ENCODE measurements at regions not wholly inside any gene's neighbourhood (a gene's known extent, or its start where the extent isn't known, plus 50 kb on each side); places are given as distances from the start of the nearest gene placed in this dataset.
"Not testable (repeated sequence)": the region's sequence is repeated elsewhere in the genome, so short reads cannot be mapped to it uniquely, and the experiment has no call there.

DNA sequence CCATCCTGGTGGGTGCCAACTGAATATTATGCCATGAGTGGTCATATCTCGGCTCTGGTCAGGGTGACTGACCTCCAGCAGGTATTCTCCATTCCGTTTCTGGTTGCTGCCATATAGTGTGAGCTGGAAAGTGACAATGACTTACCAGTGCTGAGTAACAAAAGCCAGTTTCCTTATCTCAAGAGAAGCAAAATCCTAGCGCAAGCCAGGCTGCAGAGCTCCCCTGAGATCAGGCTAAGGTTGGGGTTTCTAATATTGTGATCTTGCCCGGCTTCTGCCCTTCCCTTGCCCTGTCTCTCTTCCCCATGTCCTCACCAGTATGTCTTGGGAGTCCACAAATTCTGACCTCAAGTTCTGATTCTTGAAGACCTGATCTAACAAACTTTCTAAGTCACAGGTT is 271.3 kb upstream of the SPTLC3 start:
- no peak overlapping the region for H3K4me3 ChIP-seq (ENCODE audit: low read length)
- no peak overlapping the region for H3K27ac ChIP-seq (ENCODE audit: low read length)
- H3K27me3 ChIP-seq (ENCODE audit: control insufficient read depth, insufficient read depth, low read length) = no peaks in the 10 kb centered on the region
- H3K4me1 ChIP-seq (ENCODE audit: control insufficient read depth, insufficient read depth, low read length) = no peaks in the 10 kb centered on the region
- H3K9me3 ChIP-seq (ENCODE audit: control insufficient read depth, low read depth, low read length) = no peaks in the 10 kb centered on the region
- no peaks in the 10 kb centered on the region for H3K36me3 ChIP-seq (ENCODE audit: control insufficient read depth, insufficient read depth, low read length)
- no CpG with 5 or more reads among the region's 4 CpGs for WGBS (ENCODE audit: insufficient coverage, low lambda C conversion rate)
- no peak for DNase-seq

DNA sequence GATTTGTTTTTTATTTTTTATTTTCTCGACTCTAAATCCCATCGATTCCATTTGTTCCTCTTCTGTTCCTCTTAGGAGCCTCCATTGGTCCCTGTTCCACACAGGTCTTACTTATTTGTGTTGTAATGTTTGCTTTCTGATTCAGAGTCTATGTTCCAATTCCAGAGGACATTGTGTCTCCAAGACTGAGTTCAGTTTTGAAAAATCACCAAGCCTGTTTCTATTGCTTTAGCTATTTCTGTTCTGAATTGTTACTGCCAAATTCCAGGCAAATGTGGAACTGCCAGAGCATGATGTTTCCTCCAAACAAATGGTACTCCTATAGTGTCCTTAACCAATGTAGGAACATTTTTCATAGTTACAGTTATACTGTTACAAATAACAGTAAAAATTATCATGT is 270.9 kb upstream of the SPTLC3 start:
- no peak for DNase-seq
- Histone ChIP-seq H3K27me3 (ENCODE audit: control insufficient read depth, insufficient read depth, low read length) (no peaks in the 10 kb centered on the region), H3K4me3 (ENCODE audit: low read length) (no peak overlapping the region), H3K27ac (ENCODE audit: low read length) (no peak overlapping the region), H3K9me3 (ENCODE audit: control insufficient read depth, low read depth, low read length) (no peaks in the 10 kb centered on the region), H3K36me3 (ENCODE audit: control insufficient read depth, insufficient read depth, low read length) (no peaks in the 10 kb centered on the region), H3K4me1 (ENCODE audit: control insufficient read depth, insufficient read depth, low read length) (no peaks in the 10 kb centered on the region)
- WGBS (ENCODE audit: insufficient coverage, low lambda C conversion rate) = 95% methylated on average over 2 of the region's 2 CpGs

GRCh38 chr20:12740647-12741046 is 268.1 kb upstream of the SPTLC3 start:
- no peak for DNase-seq
- 100% methylated on average over 1 of the region's 5 CpGs for WGBS (ENCODE audit: insufficient coverage, low lambda C conversion rate)
- Histone ChIP-seq H3K27me3 (ENCODE audit: control insufficient read depth, insufficient read depth, low read length) (no peaks in the 10 kb centered on the region), H3K4me1 (ENCODE audit: control insufficient read depth, insufficient read depth, low read length) (no peaks in the 10 kb centered on the region), H3K9me3 (ENCODE audit: control insufficient read depth, low read depth, low read length) (no peaks in the 10 kb centered on the region), H3K36me3 (ENCODE audit: control insufficient read depth, insufficient read depth, low read length) (no peaks in the 10 kb centered on the region), H3K4me3 (ENCODE audit: low read length) (no peak overlapping the region), H3K27ac (ENCODE audit: low read length) (no peak overlapping the region)

DNA sequence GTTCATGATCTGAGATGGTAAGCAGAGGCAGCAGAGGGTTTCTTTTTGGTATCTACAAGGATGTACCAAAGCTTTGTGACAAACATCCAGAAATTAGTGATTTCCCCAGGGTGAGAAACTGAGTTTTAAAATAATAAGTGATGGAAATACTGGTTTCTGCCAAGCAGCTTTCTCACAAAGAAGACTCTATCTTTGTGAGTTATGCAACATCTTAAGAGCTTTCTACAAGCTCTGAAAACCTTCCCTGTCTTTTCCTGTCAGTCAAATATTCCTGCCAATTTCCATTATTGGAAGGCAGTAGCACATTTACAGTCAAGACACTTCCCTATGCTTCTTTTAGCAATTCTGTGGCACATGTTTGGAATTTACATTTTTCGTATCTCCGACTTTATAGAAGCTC is 264.7 kb upstream of the SPTLC3 start:
- no peak overlapping the region for H3K27ac ChIP-seq (ENCODE audit: low read length)
- 93% methylated on average over 2 of the region's 2 CpGs for WGBS (ENCODE audit: insufficient coverage, low lambda C conversion rate)
- no peaks in the 10 kb centered on the region for H3K9me3 ChIP-seq (ENCODE audit: control insufficient read depth, low read depth, low read length)
- H3K27me3 ChIP-seq (ENCODE audit: control insufficient read depth, insufficient read depth, low read length) = no peaks in the 10 kb centered on the region
- no peaks in the 10 kb centered on the region for H3K4me1 ChIP-seq (ENCODE audit: control insufficient read depth, insufficient read depth, low read length)
- DNase-seq = no peak
- no peak overlapping the region for H3K4me3 ChIP-seq (ENCODE audit: low read length)
- H3K36me3 ChIP-seq (ENCODE audit: control insufficient read depth, insufficient read depth, low read length) = no peaks in the 10 kb centered on the region

- Histone ChIP-seq H3K27ac (ENCODE audit: low read length) (no peak overlapping the region), H3K4me1 (ENCODE audit: control insufficient read depth, insufficient read depth, low read length) (no peaks in the 10 kb centered on the region), H3K27me3 (ENCODE audit: control insufficient read depth, insufficient read depth, low read length) (no peaks in the 10 kb centered on the region), H3K4me3 (ENCODE audit: low read length) (no peak overlapping the region), H3K36me3 (ENCODE audit: control insufficient read depth, insufficient read depth, low read length) (no peaks in the 10 kb centered on the region), H3K9me3 (ENCODE audit: control insufficient read depth, low read depth, low read length) (no peaks in the 10 kb centered on the region)
- no CpG with 5 or more reads among the region's 1 CpG for WGBS (ENCODE audit: insufficient coverage, low lambda C conversion rate)
- no peak for DNase-seq
Observed at GRCh38 chr20:12748359-12748994, 260.3 kb upstream of the SPTLC3 start.

DNA sequence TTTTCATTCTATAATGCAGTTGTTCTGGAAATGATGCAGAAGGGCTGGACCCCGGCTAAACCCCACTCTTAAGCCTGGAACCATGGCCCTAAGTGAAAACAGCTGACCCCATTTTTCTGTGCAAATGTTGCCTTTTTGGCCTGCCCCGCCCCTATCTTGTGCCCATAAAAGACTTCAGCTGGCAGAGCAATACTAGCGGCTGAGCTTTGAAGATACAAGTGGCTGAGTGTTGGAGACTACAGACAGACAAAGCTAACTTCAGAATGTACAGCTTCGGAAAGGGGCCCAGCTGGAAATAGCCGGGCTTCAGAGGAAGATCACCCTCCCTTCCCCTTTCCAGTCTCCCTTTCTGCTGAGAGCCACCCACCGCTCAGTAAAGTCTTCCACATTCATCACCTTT is 258.6 kb upstream of the SPTLC3 start:
- H3K4me1 ChIP-seq (ENCODE audit: control insufficient read depth, insufficient read depth, low read length) = no peaks in the 10 kb centered on the region
- H3K27me3 ChIP-seq (ENCODE audit: control insufficient read depth, insufficient read depth, low read length) = no peaks in the 10 kb centered on the region
- no peak for DNase-seq
- no peak overlapping the region for H3K27ac ChIP-seq (ENCODE audit: low read length)
- H3K4me3 ChIP-seq (ENCODE audit: low read length) = no peak overlapping the region
- no peaks in the 10 kb centered on the region for H3K36me3 ChIP-seq (ENCODE audit: control insufficient read depth, insufficient read depth, low read length)
- WGBS (ENCODE audit: insufficient coverage, low lambda C conversion rate) = 100% methylated on average over 1 of the region's 6 CpGs
- no peaks in the 10 kb centered on the region for H3K9me3 ChIP-seq (ENCODE audit: control insufficient read depth, low read depth, low read length)

GRCh38 chr20:12752900-12753693 is 255.7 kb upstream of the SPTLC3 start:
- not testable (repeated sequence) for H3K4me3 ChIP-seq (ENCODE audit: low read length)

DNA sequence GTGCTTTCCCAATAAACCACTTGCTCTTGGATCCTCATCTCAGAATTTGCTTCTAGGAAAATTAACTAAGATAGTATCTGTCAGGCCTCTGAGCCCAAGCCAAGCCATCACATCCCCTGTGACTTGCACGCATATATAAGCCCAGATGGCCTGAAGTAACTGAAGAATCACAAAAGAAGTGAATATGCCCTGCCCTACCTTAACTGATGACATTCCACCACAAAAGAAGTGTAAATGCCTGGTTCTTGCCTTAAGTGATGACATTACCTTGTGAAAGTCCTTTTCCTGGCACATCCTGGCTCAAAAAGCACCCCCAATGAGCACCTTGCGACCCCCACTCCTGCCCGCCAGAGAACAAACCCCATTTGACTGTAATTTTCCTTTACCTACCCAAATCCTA is 255.0 kb upstream of the SPTLC3 start:
- DNase-seq; H3K4me3 ChIP-seq (ENCODE audit: low read length); H3K4me1 ChIP-seq (ENCODE audit: control insufficient read depth, insufficient read depth, low read length); H3K27ac ChIP-seq (ENCODE audit: low read length); H3K9me3 ChIP-seq (ENCODE audit: control insufficient read depth, low read depth, low read length); H3K36me3 ChIP-seq (ENCODE audit: control insufficient read depth, insufficient read depth, low read length); H3K27me3 ChIP-seq (ENCODE audit: control insufficient read depth, insufficient read depth, low read length): not testable (repeated sequence)
- no CpG with 5 or more reads among the region's 3 CpGs for WGBS (ENCODE audit: insufficient coverage, low lambda C conversion rate)

More at GRCh38 chr20:12752900-12753693, 255.7 kb upstream of the SPTLC3 start:
- not testable (repeated sequence) for H3K27ac ChIP-seq (ENCODE audit: low read length); H3K27me3 ChIP-seq (ENCODE audit: control insufficient read depth, insufficient read depth, low read length); H3K36me3 ChIP-seq (ENCODE audit: control insufficient read depth, insufficient read depth, low read length); DNase-seq; H3K4me1 ChIP-seq (ENCODE audit: control insufficient read depth, insufficient read depth, low read length); H3K9me3 ChIP-seq (ENCODE audit: control insufficient read depth, low read depth, low read length)
- WGBS (ENCODE audit: insufficient coverage, low lambda C conversion rate) = 100% methylated on average over 1 of the region's 9 CpGs

DNA sequence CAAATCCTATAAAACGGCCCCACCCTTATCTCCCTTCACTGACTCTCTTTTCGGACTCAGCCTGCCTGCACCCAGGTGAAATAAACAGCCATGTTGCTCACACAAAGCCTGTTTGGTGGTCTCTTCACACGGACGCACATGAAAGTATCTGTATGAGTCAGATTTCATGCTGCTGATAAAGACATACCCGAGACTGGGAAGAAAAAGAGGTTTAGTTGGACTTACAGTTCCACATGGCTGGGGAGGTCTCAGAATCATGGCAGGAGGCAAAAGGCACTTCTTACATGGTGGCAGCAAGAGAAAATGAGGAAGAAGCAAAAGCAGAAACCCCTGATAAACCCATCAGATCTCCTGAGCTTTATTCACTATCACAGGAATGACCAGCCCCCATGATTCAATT is 249.3 kb upstream of the SPTLC3 start:
- H3K4me3 ChIP-seq (ENCODE audit: low read length); H3K36me3 ChIP-seq (ENCODE audit: control insufficient read depth, insufficient read depth, low read length); DNase-seq; H3K27ac ChIP-seq (ENCODE audit: low read length); H3K4me1 ChIP-seq (ENCODE audit: control insufficient read depth, insufficient read depth, low read length); H3K27me3 ChIP-seq (ENCODE audit: control insufficient read depth, insufficient read depth, low read length); H3K9me3 ChIP-seq (ENCODE audit: control insufficient read depth, low read depth, low read length): not testable (repeated sequence)
- no CpG with 5 or more reads among the region's 5 CpGs for WGBS (ENCODE audit: insufficient coverage, low lambda C conversion rate)

DNA sequence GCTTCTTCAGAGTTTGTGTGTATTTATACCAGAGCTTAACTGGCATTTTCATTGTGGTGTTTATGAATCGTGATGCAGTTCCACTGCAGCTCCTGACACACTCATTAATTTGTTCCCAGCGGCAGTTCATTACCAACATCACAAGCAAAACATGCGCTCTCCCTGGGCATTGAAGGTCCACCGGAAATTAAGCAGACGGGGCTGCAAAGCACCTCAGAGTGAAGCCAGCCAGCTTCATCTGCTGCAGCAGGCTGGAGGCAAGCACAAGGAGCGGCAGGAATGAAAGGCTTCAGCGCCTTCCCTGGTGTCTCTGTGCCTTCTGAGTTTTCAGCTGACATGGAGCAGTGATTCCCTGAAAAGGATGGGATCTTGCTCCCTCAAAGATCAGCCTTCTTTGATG is 246.0 kb upstream of the SPTLC3 start:
- no peak for DNase-seq
- Histone ChIP-seq H3K4me1 (ENCODE audit: control insufficient read depth, insufficient read depth, low read length) (no peaks in the 10 kb centered on the region), H3K27ac (ENCODE audit: low read length) (no peak overlapping the region), H3K9me3 (ENCODE audit: control insufficient read depth, low read depth, low read length) (no peaks in the 10 kb centered on the region), H3K27me3 (ENCODE audit: control insufficient read depth, insufficient read depth, low read length) (no peaks in the 10 kb centered on the region), H3K4me3 (ENCODE audit: low read length) (no peak overlapping the region), H3K36me3 (ENCODE audit: control insufficient read depth, insufficient read depth, low read length) (no peaks in the 10 kb centered on the region)
- 80% methylated on average over 1 of the region's 7 CpGs for WGBS (ENCODE audit: insufficient coverage, low lambda C conversion rate)

DNA sequence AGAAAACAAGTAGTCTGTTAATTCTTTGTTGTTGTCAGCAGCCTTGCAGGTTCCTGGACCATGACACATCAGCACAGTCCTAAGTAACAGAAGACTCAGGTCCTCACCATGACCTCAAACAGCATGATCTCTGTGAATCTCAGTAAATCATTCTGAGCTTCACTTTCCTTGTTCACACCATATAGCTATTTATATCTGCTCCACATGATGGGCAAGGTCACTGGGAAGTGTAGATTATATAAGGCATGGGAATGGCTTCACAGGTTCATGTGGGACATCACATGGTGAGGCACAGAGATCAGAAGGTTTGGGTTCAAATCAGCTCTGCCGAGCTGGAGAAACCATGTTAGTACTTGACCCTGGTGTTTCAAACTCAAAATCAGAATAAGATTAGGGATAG is 245.4 kb upstream of the SPTLC3 start:
- no peaks in the 10 kb centered on the region for H3K27me3 ChIP-seq (ENCODE audit: control insufficient read depth, insufficient read depth, low read length)
- no peak for DNase-seq
- WGBS (ENCODE audit: insufficient coverage, low lambda C conversion rate) = 83% methylated on average over 1 of the region's 1 CpG
- no peaks in the 10 kb centered on the region for H3K9me3 ChIP-seq (ENCODE audit: control insufficient read depth, low read depth, low read length)
- no peak overlapping the region for H3K4me3 ChIP-seq (ENCODE audit: low read length)
- H3K36me3 ChIP-seq (ENCODE audit: control insufficient read depth, insufficient read depth, low read length) = no peaks in the 10 kb centered on the region
- H3K4me1 ChIP-seq (ENCODE audit: control insufficient read depth, insufficient read depth, low read length) = no peaks in the 10 kb centered on the region
- no peak overlapping the region for H3K27ac ChIP-seq (ENCODE audit: low read length)

All from large intestine (tissue), 3 donors.